GM10248 (cell line): ENCODE measurements at regions not wholly inside any gene's neighbourhood (a gene's known extent, or its start where the extent isn't known, plus 50 kb on each side); places are given as distances from the start of the nearest gene placed in this dataset.

ENCODE experiments used
- CTCF ChIA-PET: fragments of 300-600 bp; sonication (Branson Sonifier 250); formaldehyde crosslinking; extraction: SDS; loops from one replicate; lab custom pipeline; 2021; ENCODE audit warnings: antibody characterized with exemption; lab: Yijun Ruan, JAX
- POLR2A ChIA-PET: fragments of 350-650 bp; sonication (Branson Sonifier 250); formaldehyde crosslinking; extraction: SDS; loops from one replicate; lab custom pipeline; 2020; ENCODE audit warnings: antibody characterized with exemption; lab: Yijun Ruan, JAX
- DNase-seq: peaks from one replicate; pipeline ENCODE4 v3.0.0; 2012; ENCODE audit errors: extremely low spot score
- TF ChIP-seq, protein P1 (sequence below): IDR thresholded peaks from 2 replicates; pipeline ENCODE4 v1.5.1; 2012; ENCODE audit warnings: mild to moderate bottlenecking, low read depth; ENCODE audit errors: extremely low read depth, missing control alignments, control extremely low read depth

GRCh38 chr5:5957737-5958136 lies 420.6 kb downstream of the MED10 start:
- ChIA-PET CTCF (no interaction called here), POLR2A (no interaction called here)
- DNase-seq: no peak
- TF ChIP-seq, protein P1, sequence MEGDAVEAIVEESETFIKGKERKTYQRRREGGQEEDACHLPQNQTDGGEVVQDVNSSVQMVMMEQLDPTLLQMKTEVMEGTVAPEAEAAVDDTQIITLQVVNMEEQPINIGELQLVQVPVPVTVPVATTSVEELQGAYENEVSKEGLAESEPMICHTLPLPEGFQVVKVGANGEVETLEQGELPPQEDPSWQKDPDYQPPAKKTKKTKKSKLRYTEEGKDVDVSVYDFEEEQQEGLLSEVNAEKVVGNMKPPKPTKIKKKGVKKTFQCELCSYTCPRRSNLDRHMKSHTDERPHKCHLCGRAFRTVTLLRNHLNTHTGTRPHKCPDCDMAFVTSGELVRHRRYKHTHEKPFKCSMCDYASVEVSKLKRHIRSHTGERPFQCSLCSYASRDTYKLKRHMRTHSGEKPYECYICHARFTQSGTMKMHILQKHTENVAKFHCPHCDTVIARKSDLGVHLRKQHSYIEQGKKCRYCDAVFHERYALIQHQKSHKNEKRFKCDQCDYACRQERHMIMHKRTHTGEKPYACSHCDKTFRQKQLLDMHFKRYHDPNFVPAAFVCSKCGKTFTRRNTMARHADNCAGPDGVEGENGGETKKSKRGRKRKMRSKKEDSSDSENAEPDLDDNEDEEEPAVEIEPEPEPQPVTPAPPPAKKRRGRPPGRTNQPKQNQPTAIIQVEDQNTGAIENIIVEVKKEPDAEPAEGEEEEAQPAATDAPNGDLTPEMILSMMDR: no peak

DNA sequence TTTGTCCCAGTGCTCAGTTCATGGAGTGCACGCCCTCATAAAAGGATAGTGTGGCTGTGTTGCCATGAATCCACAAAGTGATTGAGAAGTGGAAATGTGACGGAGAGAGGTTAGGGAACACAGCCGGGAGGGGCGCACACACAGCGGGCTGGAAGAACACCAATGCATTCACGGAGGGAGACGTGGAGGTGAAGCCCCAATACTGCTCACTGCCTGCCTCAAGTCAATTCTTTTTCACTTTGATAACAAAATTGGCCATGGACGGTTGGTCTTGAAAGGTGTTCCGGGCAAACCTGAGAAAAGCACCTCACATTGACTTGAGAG lies 424.1 kb downstream of the MED10 start:
- POLR2A ChIA-PET: no interaction called here

GRCh38 chr5:5953584-5954274 lies 424.6 kb downstream of the MED10 start:
- POLR2A ChIA-PET: no interaction called here
- CTCF ChIA-PET: no interaction called here
- DNase-seq: no peak
- TF ChIP-seq, protein P1: no peak

More for the DNA sequence above, 424.1 kb downstream of the MED10 start:
- CTCF ChIA-PET: no interaction called here
- no peak for DNase-seq
- TF ChIP-seq, protein P1: no peak

DNA sequence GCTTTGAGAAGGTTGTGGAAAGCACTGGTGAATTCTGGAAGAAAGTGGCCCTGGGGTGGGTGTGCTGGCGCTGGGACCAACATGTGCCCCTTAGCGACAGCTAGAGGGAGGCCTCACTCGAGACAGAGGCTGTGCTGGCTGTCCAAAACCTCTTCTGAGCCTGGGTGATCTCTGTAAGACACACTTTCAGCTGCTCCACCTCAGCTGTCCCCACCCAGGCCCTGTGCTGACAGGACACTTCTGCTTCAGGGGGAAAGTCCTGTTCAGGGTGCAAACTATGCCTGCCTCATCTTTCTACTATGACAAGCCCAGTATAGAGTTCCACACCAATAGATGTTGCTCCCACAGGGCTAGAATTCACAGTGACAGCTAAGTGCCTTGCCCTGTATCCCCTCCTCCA lies 426.4 kb downstream of the MED10 start:
- POLR2A ChIA-PET: no interaction called here
- CTCF ChIA-PET: no interaction called here
- TF ChIP-seq, protein P1: no peak
- DNase-seq: no peak

- TF ChIP-seq, protein P1: no peak
- ChIA-PET POLR2A (no interaction called here), CTCF (no interaction called here)
- DNase-seq: no peak
These were observed 427.7 kb downstream of the MED10 start for GRCh38 chr5:5950658-5951057.

- CTCF ChIA-PET: no interaction called here
- no peak for DNase-seq
- TF ChIP-seq, protein P1: no peak
- POLR2A ChIA-PET: no interaction called here
These were observed 436.9 kb downstream of the MED10 start for GRCh38 chr5:5941486-5941885.
